ENCODE measurements at regions not wholly inside any gene's neighbourhood (a gene's known extent, or its start where the extent isn't known, plus 50 kb on each side); places are given as distances from the start of the nearest gene placed in this dataset.

GRCh38 chr6:56771929-56772607, 129.4 kb upstream of the DST start:
- Histone ChIP-seq H3K23ac (ENCODE audit: low read length) (no peak overlapping the region), H3K79me2 (ENCODE audit: control insufficient read depth, insufficient read depth, low read length) (peaks cover 20% of the 10 kb centered on the region), H3K27ac (ENCODE audit: low read depth, low read length) (no peak overlapping the region), H3K27me3 (ENCODE audit: insufficient read depth, low read length, poor library complexity) (no peaks in the 10 kb centered on the region), H3K4ac (ENCODE audit: low read depth, low read length) (no peak overlapping the region), H2BK120ac (ENCODE audit: low read depth, low read length) (no peak overlapping the region), H3K79me1 (ENCODE audit: low read length) (peaks cover 4% of the 10 kb centered on the region), H2BK5ac (ENCODE audit: low read length) (no peak overlapping the region), H3K36me3 (ENCODE audit: control insufficient read depth, insufficient read depth, low read length) (no peaks in the 10 kb centered on the region), H3K56ac (ENCODE audit: low read length) (no peak overlapping the region), H4K8ac (ENCODE audit: low read depth, low read length) (no peak overlapping the region), H3K4me1 (ENCODE audit: control insufficient read depth, low read depth, low read length) (peaks cover 8% of the 10 kb centered on the region), H3K4me3 (ENCODE audit: low read length) (no peak overlapping the region), H3K18ac (ENCODE audit: low read length) (no peak overlapping the region), H4K5ac (ENCODE audit: low read length) (no peak overlapping the region), H2AK5ac (ENCODE audit: low read length) (no peak overlapping the region), H3K4me2 (ENCODE audit: low read length) (no peak overlapping the region), H3K9ac (ENCODE audit: low read length) (no peak overlapping the region), H2BK15ac (replicated peaks; ENCODE audit: low read depth) (no peak overlapping the region)
- WGBS (ENCODE audit: extremely low coverage, insufficient coverage, low lambda C conversion rate) = no CpG with 5 or more reads among the region's 7 CpGs
- no peak for DNase-seq

GRCh38 chr6:56771189-56771588, 128.5 kb upstream of the DST start:
- no peak overlapping the region for H3K9ac ChIP-seq (ENCODE audit: low read length)
- no peak overlapping the region for H4K8ac ChIP-seq (ENCODE audit: low read depth, low read length)
- no peak overlapping the region for H3K4ac ChIP-seq (ENCODE audit: low read depth, low read length)
- no peaks in the 10 kb centered on the region for H3K27me3 ChIP-seq (ENCODE audit: insufficient read depth, low read length, poor library complexity)
- DNase-seq = no peak
- H2BK15ac ChIP-seq (replicated peaks; ENCODE audit: low read depth) = no peak overlapping the region
- no peak overlapping the region for H3K4me2 ChIP-seq (ENCODE audit: low read length)
- no peaks in the 10 kb centered on the region for H3K36me3 ChIP-seq (ENCODE audit: control insufficient read depth, insufficient read depth, low read length)
- no peak overlapping the region for H2BK5ac ChIP-seq (ENCODE audit: low read length)
- peaks cover 4% of the 10 kb centered on the region for H3K79me1 ChIP-seq (ENCODE audit: low read length)
- no peak overlapping the region for H2BK120ac ChIP-seq (ENCODE audit: low read depth, low read length)
- H3K79me2 ChIP-seq (ENCODE audit: control insufficient read depth, insufficient read depth, low read length) = peaks cover 20% of the 10 kb centered on the region
- H3K4me1 ChIP-seq (ENCODE audit: control insufficient read depth, low read depth, low read length) = peaks cover 8% of the 10 kb centered on the region
- no peak overlapping the region for H2AK5ac ChIP-seq (ENCODE audit: low read length)
- H3K23ac ChIP-seq (ENCODE audit: low read length) = no peak overlapping the region
- no peak overlapping the region for H4K5ac ChIP-seq (ENCODE audit: low read length)
- no peak overlapping the region for H3K56ac ChIP-seq (ENCODE audit: low read length)
- no peak overlapping the region for H3K27ac ChIP-seq (ENCODE audit: low read depth, low read length)
- H3K4me3 ChIP-seq (ENCODE audit: low read length) = no peak overlapping the region
- no peak overlapping the region for H3K18ac ChIP-seq (ENCODE audit: low read length)

- Histone ChIP-seq H3K4ac (ENCODE audit: low read depth, low read length) (no peak overlapping the region), H2BK5ac (ENCODE audit: low read length) (no peak overlapping the region), H4K8ac (ENCODE audit: low read depth, low read length) (no peak overlapping the region), H3K27me3 (ENCODE audit: insufficient read depth, low read length, poor library complexity) (no peaks in the 10 kb centered on the region), H2BK120ac (ENCODE audit: low read depth, low read length) (no peak overlapping the region), H3K36me3 (ENCODE audit: control insufficient read depth, insufficient read depth, low read length) (no peaks in the 10 kb centered on the region), H3K4me1 (ENCODE audit: control insufficient read depth, low read depth, low read length) (peaks cover 6% of the 10 kb centered on the region), H2AK5ac (ENCODE audit: low read length) (no peak overlapping the region), H3K4me3 (ENCODE audit: low read length) (no peak overlapping the region), H3K27ac (ENCODE audit: low read depth, low read length) (no peak overlapping the region), H3K9ac (ENCODE audit: low read length) (no peak overlapping the region), H3K79me2 (ENCODE audit: control insufficient read depth, insufficient read depth, low read length) (peaks cover 20% of the 10 kb centered on the region), H3K4me2 (ENCODE audit: low read length) (no peak overlapping the region), H3K79me1 (ENCODE audit: low read length) (peaks cover 4% of the 10 kb centered on the region), H2BK15ac (replicated peaks; ENCODE audit: low read depth) (no peak overlapping the region), H4K5ac (ENCODE audit: low read length) (no peak overlapping the region), H3K56ac (ENCODE audit: low read length) (no peak overlapping the region), H3K23ac (ENCODE audit: low read length) (no peak overlapping the region), H3K18ac (ENCODE audit: low read length) (no peak overlapping the region)
- no CpG with 5 or more reads among the region's 2 CpGs for WGBS (ENCODE audit: extremely low coverage, insufficient coverage, low lambda C conversion rate)
- DNase-seq = no peak
Measured at GRCh38 chr6:56770011-56770520, 127.4 kb upstream of the DST start.

GRCh38 chr6:56767892-56768531, 125.3 kb upstream of the DST start:
- Histone ChIP-seq H3K27ac (ENCODE audit: low read depth, low read length) (no peak overlapping the region), H3K36me3 (ENCODE audit: control insufficient read depth, insufficient read depth, low read length) (no peaks in the 10 kb centered on the region), H3K23ac (ENCODE audit: low read length) (no peak overlapping the region), H3K4me3 (ENCODE audit: low read length) (no peak overlapping the region), H3K27me3 (ENCODE audit: insufficient read depth, low read length, poor library complexity) (no peaks in the 10 kb centered on the region), H3K56ac (ENCODE audit: low read length) (no peak overlapping the region), H3K9ac (ENCODE audit: low read length) (no peak overlapping the region), H2BK15ac (replicated peaks; ENCODE audit: low read depth) (no peak overlapping the region), H3K79me1 (ENCODE audit: low read length) (peaks cover 4% of the 10 kb centered on the region), H3K4ac (ENCODE audit: low read depth, low read length) (no peak overlapping the region), H2BK5ac (ENCODE audit: low read length) (no peak overlapping the region), H3K4me2 (ENCODE audit: low read length) (no peak overlapping the region), H3K4me1 (ENCODE audit: control insufficient read depth, low read depth, low read length) (peaks cover 5% of the 10 kb centered on the region), H4K8ac (ENCODE audit: low read depth, low read length) (no peak overlapping the region), H3K79me2 (ENCODE audit: control insufficient read depth, insufficient read depth, low read length) (peaks cover 22% of the 10 kb centered on the region), H2BK120ac (ENCODE audit: low read depth, low read length) (no peak overlapping the region), H3K18ac (ENCODE audit: low read length) (no peak overlapping the region), H2AK5ac (ENCODE audit: low read length) (no peak overlapping the region), H4K5ac (ENCODE audit: low read length) (no peak overlapping the region)
- no CpG with 5 or more reads among the region's 4 CpGs for whole genome bisulfite sequencing (ENCODE audit: extremely low coverage, insufficient coverage, low lambda C conversion rate)
- DNase-seq = no peak

- no peak overlapping the region for H3K9ac ChIP-seq (ENCODE audit: low read length)
- no peak for DNase-seq
- H3K79me1 ChIP-seq (ENCODE audit: low read length) = peaks cover 1% of the 10 kb centered on the region
- H2AK5ac ChIP-seq (ENCODE audit: low read length) = no peak overlapping the region
- H3K79me2 ChIP-seq (ENCODE audit: control insufficient read depth, insufficient read depth, low read length) = peaks cover 18% of the 10 kb centered on the region
- no peak overlapping the region for H3K4me3 ChIP-seq (ENCODE audit: low read length)
- H3K18ac ChIP-seq (ENCODE audit: low read length) = no peak overlapping the region
- H3K4me2 ChIP-seq (ENCODE audit: low read length) = no peak overlapping the region
- no peak overlapping the region for H2BK120ac ChIP-seq (ENCODE audit: low read depth, low read length)
- no peaks in the 10 kb centered on the region for H3K27me3 ChIP-seq (ENCODE audit: insufficient read depth, low read length, poor library complexity)
- no peak overlapping the region for H2BK15ac ChIP-seq (replicated peaks; ENCODE audit: low read depth)
- no peak overlapping the region for H2BK5ac ChIP-seq (ENCODE audit: low read length)
- H4K8ac ChIP-seq (ENCODE audit: low read depth, low read length) = no peak overlapping the region
- H3K23ac ChIP-seq (ENCODE audit: low read length) = no peak overlapping the region
- H3K56ac ChIP-seq (ENCODE audit: low read length) = no peak overlapping the region
- H4K5ac ChIP-seq (ENCODE audit: low read length) = no peak overlapping the region
- no CpG with 5 or more reads among the region's 7 CpGs for WGBS (ENCODE audit: extremely low coverage, insufficient coverage, low lambda C conversion rate)
- no peaks in the 10 kb centered on the region for H3K36me3 ChIP-seq (ENCODE audit: control insufficient read depth, insufficient read depth, low read length)
- H3K4me1 ChIP-seq (ENCODE audit: control insufficient read depth, low read depth, low read length) = no peaks in the 10 kb centered on the region
- no peak overlapping the region for H3K27ac ChIP-seq (ENCODE audit: low read depth, low read length)
- H3K4ac ChIP-seq (ENCODE audit: low read depth, low read length) = no peak overlapping the region
Measured at GRCh38 chr6:56767435-56767834, 124.7 kb upstream of the DST start.

GRCh38 chr6:56766806-56767178, 124.1 kb upstream of the DST start:
- Histone ChIP-seq H3K4me3 (ENCODE audit: low read length) (no peak overlapping the region), H3K9ac (ENCODE audit: low read length) (no peak overlapping the region), H3K23ac (ENCODE audit: low read length) (no peak overlapping the region), H3K4me1 (ENCODE audit: control insufficient read depth, low read depth, low read length) (no peaks in the 10 kb centered on the region), H3K79me2 (ENCODE audit: control insufficient read depth, insufficient read depth, low read length) (peaks cover 19% of the 10 kb centered on the region), H3K56ac (ENCODE audit: low read length) (no peak overlapping the region), H3K4me2 (ENCODE audit: low read length) (no peak overlapping the region), H4K5ac (ENCODE audit: low read length) (no peak overlapping the region), H3K27ac (ENCODE audit: low read depth, low read length) (no peak overlapping the region), H3K79me1 (ENCODE audit: low read length) (peaks cover 3% of the 10 kb centered on the region), H3K27me3 (ENCODE audit: insufficient read depth, low read length, poor library complexity) (no peaks in the 10 kb centered on the region), H4K8ac (ENCODE audit: low read depth, low read length) (no peak overlapping the region), H3K36me3 (ENCODE audit: control insufficient read depth, insufficient read depth, low read length) (no peaks in the 10 kb centered on the region), H2BK15ac (replicated peaks; ENCODE audit: low read depth) (no peak overlapping the region), H3K18ac (ENCODE audit: low read length) (no peak overlapping the region), H3K4ac (ENCODE audit: low read depth, low read length) (no peak overlapping the region), H2BK120ac (ENCODE audit: low read depth, low read length) (no peak overlapping the region), H2BK5ac (ENCODE audit: low read length) (no peak overlapping the region), H2AK5ac (ENCODE audit: low read length) (no peak overlapping the region)
- WGBS (ENCODE audit: extremely low coverage, insufficient coverage, low lambda C conversion rate) = no CpG with 5 or more reads among the region's 1 CpG
- no peak for DNase-seq

Data from mesendoderm (in vitro differentiated cells).